Activated naive CD8-positive, alpha-beta T cell treated with anti-CD3 and anti-CD28 coated beads, Interleukin-2, amount 50 U/mL, for 24 hours (primary cell): ENCODE measurements at regions not wholly inside any gene's neighbourhood (a gene's known extent, or its start where the extent isn't known, plus 50 kb on each side); places are given as distances from the start of the nearest gene placed in this dataset.
"Not testable (repeated sequence)": the region's sequence is repeated elsewhere in the genome, so short reads cannot be mapped to it uniquely, and the experiment has no call there.

ENCODE experiments used
- ATAC-seq: fragments of 150-1000 bp; cut with Tn5 transposase; one replicate; pipeline ENCODE4 v1.10.0; 2021
- DNase-seq: peaks from one replicate; pipeline ENCODE4 v3.0.0; 2021
- H3K27ac Mint-ChIP-seq: one replicate; pipeline ENCODE4 v1.8.0; 2021; ENCODE audit warnings: mild to moderate bottlenecking, mixed read lengths
- H3K27me3 Mint-ChIP-seq: one replicate; pipeline ENCODE4 v1.8.0; 2021; ENCODE audit warnings: mixed read lengths
- H3K36me3 Mint-ChIP-seq: one replicate; pipeline ENCODE4 v1.8.0; 2021; ENCODE audit warnings: low read depth, mixed read lengths
- H3K4me1 Mint-ChIP-seq: one replicate; pipeline ENCODE4 v1.8.0; 2021; ENCODE audit warnings: mixed read lengths
- H3K4me3 Mint-ChIP-seq: one replicate; pipeline ENCODE4 v1.8.0; 2021; ENCODE audit warnings: mild to moderate bottlenecking, moderate library complexity, mixed read lengths
- H3K9me3 Mint-ChIP-seq: one replicate; pipeline ENCODE4 v1.8.0; 2021; ENCODE audit warnings: mixed read lengths

- Mint-ChIP-seq H3K27ac (no peak overlapping the region), H3K9me3 (peaks cover 3% of the 10 kb centered on the region), H3K27me3 (peaks cover 22% of the 10 kb centered on the region), H3K4me1 (no peaks in the 10 kb centered on the region), H3K36me3 (no peaks in the 10 kb centered on the region), H3K4me3 (no peak overlapping the region)
- no peak for DNase-seq
- no peak for ATAC-seq
Measured at GRCh38 chr10:27413387-27413786, 90.7 kb upstream of the RAB18 start.

- ATAC-seq (no peak), DNase-seq (no peak)
- Mint-ChIP-seq H3K27ac (no peak overlapping the region), H3K36me3 (no peaks in the 10 kb centered on the region), H3K4me3 (no peak overlapping the region), H3K9me3 (no peaks in the 10 kb centered on the region), H3K4me1 (no peaks in the 10 kb centered on the region), H3K27me3 (peaks cover 25% of the 10 kb centered on the region)
Measured at GRCh38 chr10:27410153-27410552, 94.0 kb upstream of the RAB18 start.

GRCh38 chr10:27407271-27407670 lies 96.8 kb upstream of the RAB18 start:
- DNase-seq (no peak), ATAC-seq (no peak)
- Mint-ChIP-seq H3K4me3 (no peak overlapping the region), H3K9me3 (no peaks in the 10 kb centered on the region), H3K27me3 (peaks cover 10% of the 10 kb centered on the region), H3K4me1 (no peaks in the 10 kb centered on the region), H3K36me3 (no peaks in the 10 kb centered on the region), H3K27ac (no peak overlapping the region)

- H3K27me3 Mint-ChIP-seq: peaks cover 2% of the 10 kb centered on the region
- no peaks in the 10 kb centered on the region for H3K4me1 Mint-ChIP-seq
- ATAC-seq (no peak), DNase-seq (no peak)
- H3K27ac Mint-ChIP-seq: no peak overlapping the region
- no peaks in the 10 kb centered on the region for H3K36me3 Mint-ChIP-seq
- H3K9me3 Mint-ChIP-seq: no peaks in the 10 kb centered on the region
- no peak overlapping the region for H3K4me3 Mint-ChIP-seq
Measured at GRCh38 chr10:27399871-27400270, 104.2 kb upstream of the RAB18 start.

- Mint-ChIP-seq H3K27ac (no peak overlapping the region), H3K27me3 (peaks cover 9% of the 10 kb centered on the region), H3K36me3 (no peaks in the 10 kb centered on the region), H3K9me3 (no peaks in the 10 kb centered on the region), H3K4me1 (no peaks in the 10 kb centered on the region), H3K4me3 (no peak overlapping the region)
- DNase-seq (no peak), ATAC-seq (no peak)
Measured at GRCh38 chr10:27393961-27394360, 110.1 kb upstream of the RAB18 start.

GRCh38 chr10:27392606-27393005 lies 111.5 kb upstream of the RAB18 start:
- no peak for ATAC-seq
- Mint-ChIP-seq H3K4me1 (no peaks in the 10 kb centered on the region), H3K4me3 (no peak overlapping the region), H3K27me3 (peaks cover 9% of the 10 kb centered on the region), H3K9me3 (no peaks in the 10 kb centered on the region), H3K36me3 (no peaks in the 10 kb centered on the region), H3K27ac (no peak overlapping the region)
- no peak for DNase-seq

- DNase-seq: no peak
- Mint-ChIP-seq H3K27ac (no peak overlapping the region), H3K27me3 (peaks cover 9% of the 10 kb centered on the region), H3K9me3 (no peaks in the 10 kb centered on the region), H3K4me1 (no peaks in the 10 kb centered on the region), H3K4me3 (no peak overlapping the region), H3K36me3 (no peaks in the 10 kb centered on the region)
- no peak for ATAC-seq
Measured at GRCh38 chr10:27391916-27392315, 112.2 kb upstream of the RAB18 start.

GRCh38 chr10:27391325-27391724 lies 112.8 kb upstream of the RAB18 start:
- Mint-ChIP-seq H3K36me3 (no peaks in the 10 kb centered on the region), H3K4me3 (no peak overlapping the region), H3K9me3 (no peaks in the 10 kb centered on the region), H3K4me1 (no peaks in the 10 kb centered on the region), H3K27me3 (peaks cover 9% of the 10 kb centered on the region), H3K27ac (no peak overlapping the region)
- ATAC-seq (no peak), DNase-seq (no peak)

- Mint-ChIP-seq H3K27me3 (peaks cover 9% of the 10 kb centered on the region), H3K36me3 (no peaks in the 10 kb centered on the region), H3K9me3 (no peaks in the 10 kb centered on the region), H3K4me3 (no peak overlapping the region), H3K4me1 (no peaks in the 10 kb centered on the region), H3K27ac (no peak overlapping the region)
- DNase-seq (no peak), ATAC-seq (no peak)
Measured at GRCh38 chr10:27390681-27391080, 113.4 kb upstream of the RAB18 start.

- DNase-seq (no peak), ATAC-seq (no peak)
- Mint-ChIP-seq H3K27ac (no peak overlapping the region), H3K4me3 (no peak overlapping the region), H3K27me3 (peaks cover 11% of the 10 kb centered on the region), H3K9me3 (no peaks in the 10 kb centered on the region), H3K4me1 (no peaks in the 10 kb centered on the region), H3K36me3 (no peaks in the 10 kb centered on the region)
Measured at GRCh38 chr10:27388761-27389399, 115.2 kb upstream of the RAB18 start.

- no peak for ATAC-seq
- Mint-ChIP-seq H3K4me3 (no peak overlapping the region), H3K9me3 (peaks cover 8% of the 10 kb centered on the region), H3K27ac (no peak overlapping the region), H3K4me1 (no peaks in the 10 kb centered on the region), H3K27me3 (peaks cover 15% of the 10 kb centered on the region), H3K36me3 (no peaks in the 10 kb centered on the region)
- no peak for DNase-seq
Measured at GRCh38 chr10:27383595-27384542, 120.2 kb upstream of the RAB18 start.

GRCh38 chr10:27382176-27382575 lies 121.9 kb upstream of the RAB18 start:
- Mint-ChIP-seq H3K4me3 (no peak overlapping the region), H3K27me3 (peaks cover 15% of the 10 kb centered on the region), H3K36me3 (no peaks in the 10 kb centered on the region), H3K4me1 (no peaks in the 10 kb centered on the region), H3K9me3 (peaks cover 8% of the 10 kb centered on the region), H3K27ac (no peak overlapping the region)
- ATAC-seq (no peak), DNase-seq (no peak)

GRCh38 chr10:27380929-27381358 lies 123.2 kb upstream of the RAB18 start:
- peaks cover 8% of the 10 kb centered on the region for H3K9me3 Mint-ChIP-seq
- H3K4me1 Mint-ChIP-seq: no peaks in the 10 kb centered on the region
- H3K4me3 Mint-ChIP-seq: no peak overlapping the region
- no peak for DNase-seq
- ATAC-seq: no peak
- no peak overlapping the region for H3K27ac Mint-ChIP-seq
- no peaks in the 10 kb centered on the region for H3K36me3 Mint-ChIP-seq
- H3K27me3 Mint-ChIP-seq: peaks cover 15% of the 10 kb centered on the region

- ATAC-seq, DNase-seq, H3K4me3 Mint-ChIP-seq, H3K36me3 Mint-ChIP-seq, H3K4me1 Mint-ChIP-seq, H3K9me3 Mint-ChIP-seq, H3K27ac Mint-ChIP-seq: not testable (repeated sequence)
- peaks cover 12% of the 10 kb centered on the region for H3K27me3 Mint-ChIP-seq
Measured at GRCh38 chr10:27379041-27379440, 125.1 kb upstream of the RAB18 start.

- no peak for DNase-seq
- Mint-ChIP-seq H3K9me3 (no peaks in the 10 kb centered on the region), H3K4me3 (no peak overlapping the region), H3K36me3 (no peaks in the 10 kb centered on the region), H3K27me3 (peaks cover 3% of the 10 kb centered on the region), H3K4me1 (no peaks in the 10 kb centered on the region), H3K27ac (no peak overlapping the region)
- ATAC-seq: no peak
Measured at GRCh38 chr10:27373566-27374160, 130.4 kb upstream of the RAB18 start.
